Endodermal cell (in vitro differentiated cells): ENCODE measurements at regions not wholly inside any gene's neighbourhood (a gene's known extent, or its start where the extent isn't known, plus 50 kb on each side); places are given as distances from the start of the nearest gene placed in this dataset.

ENCODE experiments used
- DNase-seq: peaks from one replicate; pipeline ENCODE4 v3.0.0-alpha.2; 2017
- H3K27ac ChIP-seq: 2 replicates; pipeline ENCODE4 v1.5.1; 2013; ENCODE audit warnings: mild to moderate bottlenecking, low read depth, low read length, moderate library complexity
- H3K27me3 ChIP-seq: 2 replicates; pipeline ENCODE4 v1.6.1; 2013; ENCODE audit warnings: mild to moderate bottlenecking, low read length, moderate library complexity; ENCODE audit not compliant: insufficient read depth, control insufficient read depth, poor library complexity, severe bottlenecking
- H3K36me3 ChIP-seq: 2 replicates; pipeline ENCODE4 v1.7.0; 2013; ENCODE audit warnings: mild to moderate bottlenecking, low read length, moderate library complexity; ENCODE audit not compliant: control insufficient read depth, insufficient read depth
- H3K4me1 ChIP-seq: one replicate; pipeline ENCODE4 v1.7.0; 2013; ENCODE audit warnings: low read length; ENCODE audit not compliant: control insufficient read depth, insufficient read depth
- H3K4me3 ChIP-seq: 2 replicates; pipeline ENCODE4 v1.5.1; 2013; ENCODE audit warnings: mild to moderate bottlenecking, low read length, moderate library complexity
- H3K9ac ChIP-seq: 2 replicates; pipeline ENCODE4 v1.6.1; 2013; ENCODE audit warnings: mild to moderate bottlenecking, low read length, moderate library complexity; ENCODE audit not compliant: poor library complexity, severe bottlenecking; ENCODE audit errors: extremely low read depth
- H3K9me3 ChIP-seq: 2 replicates; pipeline ENCODE4 v1.6.1; 2013; ENCODE audit warnings: mild to moderate bottlenecking, low read length, moderate library complexity; ENCODE audit not compliant: control insufficient read depth
- H3K27ac Mint-ChIP-seq: 2 replicates; pipeline ENCODE4 v1.8.0; 2020; ENCODE audit warnings: mixed read lengths
- H3K27me3 Mint-ChIP-seq: 2 replicates; pipeline ENCODE4 v1.8.0; 2021; ENCODE audit warnings: mild to moderate bottlenecking, mixed read lengths; ENCODE audit not compliant: insufficient read depth
- H3K36me3 Mint-ChIP-seq: 2 replicates; pipeline ENCODE4 v1.8.0; 2020; ENCODE audit warnings: low read depth, mixed read lengths
- H3K4me1 Mint-ChIP-seq: 2 replicates; pipeline ENCODE4 v1.8.0; 2020; ENCODE audit warnings: mixed read lengths
- H3K4me3 Mint-ChIP-seq: 2 replicates; pipeline ENCODE4 v1.8.0; 2020; ENCODE audit warnings: mild to moderate bottlenecking, moderate library complexity, mixed read lengths
- H3K9me3 Mint-ChIP-seq: 2 replicates; pipeline ENCODE4 v1.8.0; 2020; ENCODE audit warnings: mild to moderate bottlenecking, mixed read lengths
- WGBS, 2 experiments: methylation state at CpG; one replicate each; pipeline versions ENCODE4 v1.1.5 to v1.1.7; 2013; ENCODE audit warnings: missing lambda C conversion rate in 2 of 2, mixed read lengths in 1 of 2; ENCODE audit not compliant: insufficient coverage in 1 of 2, insufficient read length in 1 of 2; 5-methylcytosine and 5-hydroxymethylcytosine counted together
- TF ChIP-seq, protein P1 (sequence below): fragments of 200-600 bp; sonication (generic); conservative IDR thresholded peaks from 2 replicates; pipeline ENCODE4 v1.5.0; 2021; ENCODE audit warnings: antibody characterized with exemption, mild to moderate bottlenecking

DNA sequence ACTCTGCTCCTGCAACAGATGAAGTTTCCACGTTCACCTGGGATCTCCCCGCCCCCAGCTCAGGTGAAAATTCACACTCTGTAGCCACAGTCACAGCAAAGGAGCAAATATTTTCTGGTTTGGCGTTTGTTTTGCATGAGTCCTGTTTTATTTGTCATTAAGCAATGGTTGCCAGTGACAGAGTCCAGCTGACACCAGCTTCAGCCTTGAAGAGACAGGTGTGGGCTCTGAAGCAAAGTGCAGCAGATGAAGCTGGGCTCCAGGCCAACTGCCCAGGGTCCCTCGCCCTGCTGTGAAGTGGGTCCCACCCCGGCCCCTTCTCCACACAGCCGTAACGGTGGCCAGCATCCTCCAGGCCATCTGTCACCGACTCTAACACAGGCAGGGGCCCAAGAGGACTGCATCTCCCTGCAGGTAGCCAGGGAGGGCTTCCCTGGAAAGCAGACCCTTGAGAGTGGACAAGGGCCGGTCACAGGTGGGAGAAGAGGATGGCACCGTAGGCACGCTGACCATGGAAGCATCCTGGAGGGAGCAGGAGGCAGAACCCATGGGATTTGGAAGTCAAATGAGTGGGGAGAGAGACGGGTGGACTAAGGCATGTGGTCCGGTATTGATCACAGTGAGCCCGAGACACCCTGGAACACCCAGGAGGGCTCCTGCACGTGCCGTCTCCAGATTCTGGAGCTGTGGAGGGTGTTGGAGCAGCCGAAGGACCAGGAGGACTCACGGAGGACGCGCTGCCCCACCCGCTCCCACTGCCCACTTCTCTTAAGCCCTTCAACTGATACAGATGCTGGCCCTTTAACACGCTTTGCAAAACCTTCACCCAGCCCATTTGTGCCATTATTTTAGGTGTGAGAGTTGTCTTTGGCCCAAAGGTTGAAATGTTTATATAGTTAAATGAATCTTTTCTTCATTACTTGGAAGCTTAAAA, 294.5 kb downstream of the BRD1 start:
- Histone ChIP-seq H3K27me3 (no peaks in the 10 kb centered on the region), H3K9me3 (no peaks in the 10 kb centered on the region), H3K9ac (no peak overlapping the region), H3K4me1 (peaks cover 7% of the 10 kb centered on the region), H3K4me3 (no peak overlapping the region), H3K36me3 (no peaks in the 10 kb centered on the region), H3K27ac (no peak overlapping the region)
- peaks cover 2% of the 10 kb centered on the region for H3K27me3 Mint-ChIP-seq
- H3K36me3 Mint-ChIP-seq: no peaks in the 10 kb centered on the region
- peaks cover 24% of the 10 kb centered on the region for H3K4me1 Mint-ChIP-seq
- no peaks in the 10 kb centered on the region for H3K9me3 Mint-ChIP-seq
- H3K27ac Mint-ChIP-seq: no peak overlapping the region
- DNase-seq: no peak
- no peak overlapping the region for H3K4me3 Mint-ChIP-seq
- TF ChIP-seq, protein P1, sequence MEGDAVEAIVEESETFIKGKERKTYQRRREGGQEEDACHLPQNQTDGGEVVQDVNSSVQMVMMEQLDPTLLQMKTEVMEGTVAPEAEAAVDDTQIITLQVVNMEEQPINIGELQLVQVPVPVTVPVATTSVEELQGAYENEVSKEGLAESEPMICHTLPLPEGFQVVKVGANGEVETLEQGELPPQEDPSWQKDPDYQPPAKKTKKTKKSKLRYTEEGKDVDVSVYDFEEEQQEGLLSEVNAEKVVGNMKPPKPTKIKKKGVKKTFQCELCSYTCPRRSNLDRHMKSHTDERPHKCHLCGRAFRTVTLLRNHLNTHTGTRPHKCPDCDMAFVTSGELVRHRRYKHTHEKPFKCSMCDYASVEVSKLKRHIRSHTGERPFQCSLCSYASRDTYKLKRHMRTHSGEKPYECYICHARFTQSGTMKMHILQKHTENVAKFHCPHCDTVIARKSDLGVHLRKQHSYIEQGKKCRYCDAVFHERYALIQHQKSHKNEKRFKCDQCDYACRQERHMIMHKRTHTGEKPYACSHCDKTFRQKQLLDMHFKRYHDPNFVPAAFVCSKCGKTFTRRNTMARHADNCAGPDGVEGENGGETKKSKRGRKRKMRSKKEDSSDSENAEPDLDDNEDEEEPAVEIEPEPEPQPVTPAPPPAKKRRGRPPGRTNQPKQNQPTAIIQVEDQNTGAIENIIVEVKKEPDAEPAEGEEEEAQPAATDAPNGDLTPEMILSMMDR: no peak
- WGBS, 2 experiments: 92% methylated on average over 11 to 22 of the region's 22 CpGs

- Mint-ChIP-seq H3K9me3 (no peaks in the 10 kb centered on the region), H3K27ac (no peak overlapping the region), H3K27me3 (peaks cover 2% of the 10 kb centered on the region), H3K36me3 (no peaks in the 10 kb centered on the region), H3K4me1 (peaks cover 16% of the 10 kb centered on the region), H3K4me3 (no peak overlapping the region)
- TF ChIP-seq, protein P1: no peak
- Histone ChIP-seq H3K27ac (no peak overlapping the region), H3K36me3 (no peaks in the 10 kb centered on the region), H3K4me3 (no peak overlapping the region), H3K4me1 (peaks cover under 1% of the 10 kb centered on the region), H3K27me3 (no peaks in the 10 kb centered on the region), H3K9me3 (no peaks in the 10 kb centered on the region), H3K9ac (no peak overlapping the region)
- 89 to 92% methylated on average over 5 to 11 of the region's 11 CpGs for WGBS, 2 experiments
- no peak for DNase-seq
Measured at GRCh38 chr22:49531368-49531791, 296.3 kb downstream of the BRD1 start.

- Mint-ChIP-seq H3K4me1 (peaks cover 12% of the 10 kb centered on the region), H3K27me3 (peaks cover 2% of the 10 kb centered on the region), H3K36me3 (no peaks in the 10 kb centered on the region), H3K9me3 (no peaks in the 10 kb centered on the region), H3K27ac (no peak overlapping the region), H3K4me3 (no peak overlapping the region)
- Histone ChIP-seq H3K27me3 (no peaks in the 10 kb centered on the region), H3K36me3 (no peaks in the 10 kb centered on the region), H3K4me3 (no peak overlapping the region), H3K27ac (no peak overlapping the region), H3K9me3 (no peaks in the 10 kb centered on the region), H3K9ac (no peak overlapping the region), H3K4me1 (no peaks in the 10 kb centered on the region)
- no peak for DNase-seq
- TF ChIP-seq, protein P1: no peak
- WGBS, 2 experiments: 87 to 90% methylated on average over 12 to 19 of the region's 19 CpGs
Measured at GRCh38 chr22:49530671-49531367, 296.9 kb downstream of the BRD1 start.
